Esophagus squamous epithelium (tissue), 5 donors: ENCODE measurements at regions not wholly inside any gene's neighbourhood (a gene's known extent, or its start where the extent isn't known, plus 50 kb on each side); places are given as distances from the start of the nearest gene placed in this dataset.

Experiments used
- DNase-seq: peaks from one replicate; lab custom pipeline; 2025; lab: John Stamatoyannopoulos, UW
- H3K27ac ChIP-seq, 4 donors: fragments of 200-600 bp; sonication (generic); one replicate each; pipeline ENCODE4 v1.5.1; 2016 to 2019; ENCODE audit warnings: mild to moderate bottlenecking in 1 of 4
- H3K27me3 ChIP-seq, 4 donors: fragments of 200-600 bp; sonication (generic); 1 replicate in 3 of 4; 2 replicates in 1 of 4; pipeline versions ENCODE4 v1.5.1 to v1.6.0; 2017 to 2021; ENCODE audit warnings: antibody characterized with exemption in 1 of 4
- H3K36me3 ChIP-seq, 3 donors: fragments of 200-600 bp; sonication (generic); one replicate each; pipeline ENCODE4 v1.5.1; 2016 to 2019
- H3K4me1 ChIP-seq, 3 donors: fragments of 200-600 bp; sonication (generic); one replicate each; pipeline ENCODE4 v1.5.1; 2017 to 2019
- H3K4me3 ChIP-seq, 4 donors: fragments of 200-600 bp; sonication (generic); 1 replicate in 3 of 4; 2 replicates in 1 of 4; pipeline ENCODE4 v1.5.1; 2016 to 2019; ENCODE audit warnings: mild to moderate bottlenecking in 2 of 4, moderate library complexity in 1 of 4
- H3K9me3 ChIP-seq, 3 donors: fragments of 200-600 bp; sonication (generic); one replicate each; pipeline ENCODE4 v1.5.1; 2016 to 2019
- POLR2A ChIP-seq, 4 donors: fragments of 450-650 bp; IDR thresholded peaks; one replicate each; pipeline ENCODE4 v1.6.1; 2017; ENCODE audit warnings: antibody characterized with exemption in 4 of 4, mild to moderate bottlenecking in 4 of 4, moderate library complexity in 3 of 4
- WGBS, 2 donors: methylation state at CpG; one replicate each; pipeline ENCODE4 v1.1.5; 2018; 5-methylcytosine and 5-hydroxymethylcytosine counted together
- intact Hi-C: fragments of 100-400 bp; cut with DNase I; formaldehyde crosslinking; loops from one replicate; pipeline ENCODE4 v1.15.0; 2022
- TF ChIP-seq, protein P1 (sequence below), 6 experiments: fragments of 450-650 bp in 4 of 6; fragments of 200-600 bp in 2 of 6; sonication (generic) in 2 of 6; IDR thresholded peaks; one replicate each; pipeline ENCODE4 v1.5.1; 2016 to 2019; ENCODE audit warnings: antibody characterized with exemption in 6 of 6, mild to moderate bottlenecking in 4 of 6, moderate library complexity in 4 of 6
- donor health status: DM: yes; HTN: yes; CAD: no.

DNA sequence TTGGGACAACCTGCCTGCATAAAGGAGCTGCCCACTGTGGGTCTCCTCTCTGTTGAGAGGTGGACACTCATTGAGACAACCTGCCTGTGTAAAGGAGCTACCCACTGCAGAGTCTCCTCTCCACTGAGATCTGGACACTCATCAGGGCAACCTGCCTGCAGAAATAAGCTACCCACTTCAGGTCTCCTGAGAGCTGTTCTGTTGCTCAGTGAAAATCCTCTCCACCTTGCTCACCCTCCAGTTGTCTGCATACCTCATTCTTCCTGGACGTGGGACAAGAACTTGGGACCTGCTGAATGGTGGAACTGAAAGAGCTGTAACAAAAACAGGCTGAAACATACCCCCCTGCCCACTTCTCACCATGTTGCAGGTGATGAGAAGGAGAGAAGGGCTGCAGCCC lies 59.9 kb upstream of the CDKN2AIP start:
- Histone ChIP-seq H3K4me3 (no peak overlapping the region), H3K27me3 (peaks cover 0 to 30% (median 0%) of the 10 kb centered on the region in 4 donors), H3K27ac (no peak overlapping the region), H3K4me1 (peaks cover 0 to 6% (median 0%) of the 10 kb centered on the region in 3 donors), H3K9me3 (peaks cover 0 to 14% (median 4%) of the 10 kb centered on the region in 3 donors), H3K36me3 (no peaks in the 10 kb centered on the region)
- DNase-seq, result no peak
- TF ChIP-seq POLR2A (IDR thresholded peaks at IDR 0.05), result no peak
- TF ChIP-seq, protein P1, sequence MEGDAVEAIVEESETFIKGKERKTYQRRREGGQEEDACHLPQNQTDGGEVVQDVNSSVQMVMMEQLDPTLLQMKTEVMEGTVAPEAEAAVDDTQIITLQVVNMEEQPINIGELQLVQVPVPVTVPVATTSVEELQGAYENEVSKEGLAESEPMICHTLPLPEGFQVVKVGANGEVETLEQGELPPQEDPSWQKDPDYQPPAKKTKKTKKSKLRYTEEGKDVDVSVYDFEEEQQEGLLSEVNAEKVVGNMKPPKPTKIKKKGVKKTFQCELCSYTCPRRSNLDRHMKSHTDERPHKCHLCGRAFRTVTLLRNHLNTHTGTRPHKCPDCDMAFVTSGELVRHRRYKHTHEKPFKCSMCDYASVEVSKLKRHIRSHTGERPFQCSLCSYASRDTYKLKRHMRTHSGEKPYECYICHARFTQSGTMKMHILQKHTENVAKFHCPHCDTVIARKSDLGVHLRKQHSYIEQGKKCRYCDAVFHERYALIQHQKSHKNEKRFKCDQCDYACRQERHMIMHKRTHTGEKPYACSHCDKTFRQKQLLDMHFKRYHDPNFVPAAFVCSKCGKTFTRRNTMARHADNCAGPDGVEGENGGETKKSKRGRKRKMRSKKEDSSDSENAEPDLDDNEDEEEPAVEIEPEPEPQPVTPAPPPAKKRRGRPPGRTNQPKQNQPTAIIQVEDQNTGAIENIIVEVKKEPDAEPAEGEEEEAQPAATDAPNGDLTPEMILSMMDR (IDR thresholded peaks at IDR 0.05), result no peak
- no CpG with 5 or more reads among the region's 1 CpG for WGBS, 2 donors
- intact Hi-C loops, result no loop called here

DNA sequence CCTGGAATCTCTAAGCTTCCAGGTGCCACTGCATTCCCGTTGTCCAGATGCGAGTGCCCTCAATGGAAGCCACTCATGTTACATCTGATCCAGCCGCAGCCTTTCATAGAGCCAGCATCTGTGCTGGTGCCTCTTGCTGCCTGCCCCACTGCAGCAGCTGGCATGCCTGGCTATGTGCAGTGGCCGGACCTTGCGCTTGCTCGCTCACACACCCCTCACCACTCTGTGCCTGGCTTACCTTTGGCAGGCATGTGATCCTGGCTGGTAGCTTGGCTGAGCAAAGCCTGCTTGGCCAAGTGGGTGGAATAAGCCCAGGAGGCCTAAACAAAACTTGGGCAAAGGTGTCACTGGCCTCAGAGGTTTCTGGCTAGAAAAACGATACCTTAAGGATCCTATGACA lies 59.5 kb upstream of the CDKN2AIP start:
- Histone ChIP-seq H3K27me3 (peaks cover 0 to 32% (median 0%) of the 10 kb centered on the region in 4 donors), H3K27ac (no peak overlapping the region), H3K36me3 (no peaks in the 10 kb centered on the region), H3K4me1 (peaks cover 0 to 8% (median 0%) of the 10 kb centered on the region in 3 donors), H3K9me3 (peaks cover 0 to 14% (median 4%) of the 10 kb centered on the region in 3 donors), H3K4me3 (no peak overlapping the region)
- no peak for TF ChIP-seq POLR2A (IDR thresholded peaks at IDR 0.05)
- TF ChIP-seq, protein P1 (IDR thresholded peaks at IDR 0.05), result no peak
- intact Hi-C loops, result no loop called here
- WGBS, 2 donors, result 27 to 83% methylated on average over 1 to 7 of the region's 7 CpGs
- DNase-seq, result no peak

DNA sequence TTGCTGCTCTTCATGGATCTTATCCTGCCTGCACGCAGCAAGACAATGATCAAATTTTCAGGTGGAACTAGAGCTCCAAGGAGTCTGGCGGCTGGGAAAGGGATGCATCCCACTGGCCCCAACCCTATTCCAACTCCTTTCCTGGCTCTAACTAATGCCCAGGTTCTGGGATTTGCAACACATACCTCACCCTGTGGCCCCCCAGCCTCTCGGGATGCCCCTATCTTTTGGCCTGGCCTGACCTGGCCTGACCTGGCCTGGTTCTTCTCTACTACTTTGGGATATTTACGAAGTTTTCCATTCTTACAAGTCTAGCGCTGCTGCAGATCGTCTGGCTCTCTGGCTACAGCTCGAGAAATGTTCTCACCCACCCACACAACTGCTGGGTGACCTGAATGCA lies 56.4 kb upstream of the CDKN2AIP start:
- H3K4me1 ChIP-seq, result peaks cover 0 to 7% (median 0%) of the 10 kb centered on the region in 3 donors
- intact Hi-C loops, result no loop called here
- TF ChIP-seq, protein P1 (IDR thresholded peaks at IDR 0.05), result no peak
- TF ChIP-seq POLR2A (IDR thresholded peaks at IDR 0.05), result no peak
- no peak for DNase-seq
- 78 to 85% methylated on average over 4 to 7 of the region's 7 CpGs for WGBS, 2 donors
- no peak overlapping the region for H3K4me3 ChIP-seq
- no peaks in the 10 kb centered on the region for H3K36me3 ChIP-seq
- peaks cover 0 to 48% (median 0%) of the 10 kb centered on the region in 4 donors for H3K27me3 ChIP-seq
- H3K9me3 ChIP-seq, result peaks cover 0 to 14% (median 4%) of the 10 kb centered on the region in 3 donors
- no peak overlapping the region for H3K27ac ChIP-seq

DNA sequence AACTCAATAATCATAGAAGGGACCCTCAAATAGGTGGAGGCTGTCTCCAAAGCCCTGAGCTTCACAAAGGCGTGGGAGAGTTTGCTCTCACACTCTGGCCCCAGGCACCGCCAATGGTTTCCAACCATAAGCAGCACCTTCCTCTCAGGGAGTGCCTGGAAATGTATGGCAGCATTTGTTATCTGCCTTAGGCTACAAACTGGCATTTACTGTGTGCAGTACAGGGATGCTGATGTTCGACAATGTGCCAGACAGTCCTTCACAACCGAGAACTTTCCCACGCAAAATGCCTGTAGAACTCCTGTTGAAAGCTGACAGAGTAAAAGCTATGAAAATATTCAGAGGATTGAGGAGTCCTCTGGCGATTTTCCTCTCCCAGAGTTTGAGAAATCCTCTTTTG lies 55.7 kb upstream of the CDKN2AIP start:
- intact Hi-C loops, result no loop called here
- Histone ChIP-seq H3K27ac (no peak overlapping the region), H3K36me3 (no peaks in the 10 kb centered on the region), H3K4me1 (peaks cover 0 to 7% (median 0%) of the 10 kb centered on the region in 3 donors), H3K9me3 (peaks cover 0 to 14% (median 4%) of the 10 kb centered on the region in 3 donors), H3K27me3 (peaks cover 0 to 48% (median 0%) of the 10 kb centered on the region in 4 donors), H3K4me3 (no peak overlapping the region)
- WGBS, 2 donors, result 57 to 82% methylated on average over 5 to 6 of the region's 6 CpGs
- TF ChIP-seq, protein P1 (IDR thresholded peaks at IDR 0.05), result no peak
- TF ChIP-seq POLR2A (IDR thresholded peaks at IDR 0.05), result no peak
- DNase-seq, result no peak

DNA sequence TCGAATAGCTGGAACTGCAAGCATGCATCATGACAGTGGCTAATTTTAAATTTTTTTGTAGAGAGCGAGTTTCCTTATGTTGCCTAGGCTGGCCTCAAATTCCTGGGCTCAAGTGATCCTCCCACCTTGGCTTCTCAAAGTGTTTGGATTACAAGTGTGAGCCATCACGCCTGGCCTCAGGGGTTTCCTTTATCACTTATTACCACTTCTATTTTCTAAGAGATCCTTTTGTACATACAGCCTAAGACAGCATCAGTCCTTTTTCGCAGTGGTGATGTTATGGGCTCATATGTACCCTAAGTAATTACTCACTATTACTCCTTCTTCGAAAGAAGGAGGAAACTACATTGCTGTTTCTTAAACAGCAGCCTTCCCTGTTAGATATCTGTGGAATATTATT lies 54.1 kb upstream of the CDKN2AIP start:
- Histone ChIP-seq H3K27me3 (peaks cover 0 to 41% (median 0%) of the 10 kb centered on the region in 4 donors), H3K4me1 (peaks cover 0 to 7% (median 0%) of the 10 kb centered on the region in 3 donors), H3K36me3 (no peaks in the 10 kb centered on the region), H3K4me3 (no peak overlapping the region), H3K27ac (no peak overlapping the region), H3K9me3 (no peaks in the 10 kb centered on the region)
- intact Hi-C loops, result loop anchor here (10.0 kb wide), 1 partner anchor 126 kb away; no protein-coding TSS in a partner anchor
- no peak for DNase-seq
- no peak for TF ChIP-seq POLR2A (IDR thresholded peaks at IDR 0.05)
- TF ChIP-seq, protein P1 (IDR thresholded peaks at IDR 0.05), result no peak
- WGBS, 2 donors, result 40 to 50% methylated on average over 5 of the region's 5 CpGs
